OCI-LY7 (cell line): ENCODE measurements at regions not wholly inside any gene's neighbourhood (a gene's known extent, or its start where the extent isn't known, plus 50 kb on each side); places are given as distances from the start of the nearest gene placed in this dataset.

Experiments used
- CTCF ChIP-seq: fragments of 200-600 bp; sonication (generic); conservative IDR thresholded peaks from 2 replicates; pipeline ENCODE4 v1.5.1; 2014; ENCODE audit warnings: mild to moderate bottlenecking, antibody characterized with exemption, low read length, moderate library complexity, mixed read lengths
- EZH2phosphoT487 ChIP-seq: fragments of 200-600 bp; sonication (generic); IDR thresholded peaks from 2 replicates; pipeline ENCODE4 v1.6.1; 2018; ENCODE audit warnings: low read depth, borderline replicate concordance, mild to moderate bottlenecking, mixed run types, antibody characterized with exemption, low read length, moderate library complexity, mixed read lengths

GRCh38 chr1:178639326-178639725, 85.7 kb upstream of the RALGPS2 start:
- TF ChIP-seq EZH2phosphoT487 (no peak), CTCF (no peak)
